Vagina (tissue), 2 donors: ENCODE measurements at regions not wholly inside any gene's neighbourhood (a gene's known extent, or its start where the extent isn't known, plus 50 kb on each side); places are given as distances from the start of the nearest gene placed in this dataset.

Source experiments
- DNase-seq, 2 donors: peaks; one replicate each; pipeline ENCODE4 v3.0.0-alpha.2; 2017; ENCODE audit errors: extremely low spot score in 2 of 2
- H3K27ac ChIP-seq: fragments of 200-600 bp; sonication (generic); one replicate; pipeline ENCODE4 v1.5.1; 2019
- H3K27me3 ChIP-seq: fragments of 200-600 bp; sonication (generic); one replicate; pipeline ENCODE4 v1.5.1; 2019
- H3K36me3 ChIP-seq, 2 donors: fragments of 200-600 bp; sonication (generic); one replicate each; pipeline ENCODE4 v1.5.1; 2017 to 2019
- H3K4me1 ChIP-seq: fragments of 200-600 bp; sonication (generic); one replicate; pipeline ENCODE4 v1.5.1; 2019
- H3K4me3 ChIP-seq, 2 donors: fragments of 200-600 bp; sonication (generic); 1 replicate in 1 of 2; 2 replicates in 1 of 2; pipeline ENCODE4 v1.5.1; 2016 to 2019
- H3K9me3 ChIP-seq: fragments of 200-600 bp; sonication (generic); one replicate; pipeline ENCODE4 v1.5.1; 2019
- POLR2A ChIP-seq, 2 donors: fragments of 450-650 bp; IDR thresholded peaks; one replicate each; pipeline ENCODE4 v1.6.1; 2017; ENCODE audit warnings: antibody characterized with exemption in 2 of 2, mild to moderate bottlenecking in 2 of 2, moderate library complexity in 2 of 2
- POLR2AphosphoS5 ChIP-seq, 2 donors: sonication (generic); formaldehyde crosslinking; IDR thresholded peaks; one replicate each; pipeline ENCODE4 v1.9.0; 2017; ENCODE audit warnings: antibody characterized with exemption in 2 of 2, mild to moderate bottlenecking in 2 of 2, low read depth in 1 of 2; ENCODE audit not compliant: insufficient read depth in 1 of 2
- intact Hi-C: fragments of 100-400 bp; cut with DNase I; formaldehyde crosslinking; loops from one replicate; pipeline ENCODE4 v1.15.1; 2023
- TF ChIP-seq, protein P1 (sequence below), 3 experiments: fragments of 450-650 bp in 2 of 3; fragments of 200-600 bp in 1 of 3; sonication (generic) in 1 of 3; IDR thresholded peaks; one replicate each; pipeline ENCODE4 v1.5.1; 2017 to 2019; ENCODE audit warnings: antibody characterized with exemption in 3 of 3, mild to moderate bottlenecking in 2 of 3, moderate library complexity in 2 of 3

DNA sequence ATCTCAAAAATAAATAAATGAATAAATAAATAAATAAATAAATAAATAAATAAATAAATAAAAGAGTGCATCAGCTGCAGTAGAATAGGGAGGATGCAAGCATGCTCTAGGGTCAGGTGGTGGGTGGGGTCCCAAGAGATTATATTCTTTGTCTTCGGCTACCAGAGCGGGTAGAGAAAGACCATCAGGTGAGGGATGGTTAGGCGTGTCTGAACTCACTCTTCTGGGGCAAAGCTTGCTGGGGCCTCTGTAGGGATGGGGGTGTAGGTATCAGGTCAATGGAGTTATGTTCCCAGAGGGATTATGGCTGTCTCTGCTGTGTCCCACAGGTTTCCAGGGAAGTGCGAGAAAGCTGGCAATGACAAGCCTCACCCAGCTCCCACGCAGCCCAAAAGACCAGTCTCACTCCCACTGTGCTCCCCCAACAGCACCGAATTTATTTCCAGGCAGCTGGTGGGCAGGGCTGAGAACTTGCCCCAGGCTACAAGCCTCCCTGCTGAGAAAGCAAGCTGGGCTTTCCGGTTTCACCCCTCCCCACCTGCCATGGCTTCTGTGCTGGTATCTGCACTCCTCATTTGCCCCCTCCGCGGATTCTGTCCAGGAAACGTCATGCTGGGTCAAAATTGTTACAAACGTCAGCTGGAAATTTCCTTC lies 180.8 kb downstream of the LURAP1L start:
- TF ChIP-seq, protein P1, sequence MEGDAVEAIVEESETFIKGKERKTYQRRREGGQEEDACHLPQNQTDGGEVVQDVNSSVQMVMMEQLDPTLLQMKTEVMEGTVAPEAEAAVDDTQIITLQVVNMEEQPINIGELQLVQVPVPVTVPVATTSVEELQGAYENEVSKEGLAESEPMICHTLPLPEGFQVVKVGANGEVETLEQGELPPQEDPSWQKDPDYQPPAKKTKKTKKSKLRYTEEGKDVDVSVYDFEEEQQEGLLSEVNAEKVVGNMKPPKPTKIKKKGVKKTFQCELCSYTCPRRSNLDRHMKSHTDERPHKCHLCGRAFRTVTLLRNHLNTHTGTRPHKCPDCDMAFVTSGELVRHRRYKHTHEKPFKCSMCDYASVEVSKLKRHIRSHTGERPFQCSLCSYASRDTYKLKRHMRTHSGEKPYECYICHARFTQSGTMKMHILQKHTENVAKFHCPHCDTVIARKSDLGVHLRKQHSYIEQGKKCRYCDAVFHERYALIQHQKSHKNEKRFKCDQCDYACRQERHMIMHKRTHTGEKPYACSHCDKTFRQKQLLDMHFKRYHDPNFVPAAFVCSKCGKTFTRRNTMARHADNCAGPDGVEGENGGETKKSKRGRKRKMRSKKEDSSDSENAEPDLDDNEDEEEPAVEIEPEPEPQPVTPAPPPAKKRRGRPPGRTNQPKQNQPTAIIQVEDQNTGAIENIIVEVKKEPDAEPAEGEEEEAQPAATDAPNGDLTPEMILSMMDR (IDR thresholded peaks at IDR 0.05), result no peak
- no peak for TF ChIP-seq POLR2AphosphoS5 (IDR thresholded peaks at IDR 0.05; ENCODE audit: insufficient read depth in 1 of 2, low read depth in 1 of 2)
- TF ChIP-seq POLR2A (IDR thresholded peaks at IDR 0.05), result no peak
- no peak overlapping the region for H3K4me3 ChIP-seq
- no peaks in the 10 kb centered on the region for H3K9me3 ChIP-seq
- H3K27me3 ChIP-seq, result no peaks in the 10 kb centered on the region
- no peaks in the 10 kb centered on the region for H3K4me1 ChIP-seq
- no peak overlapping the region for H3K27ac ChIP-seq
- DNase-seq, result no peak
- intact Hi-C loops, result no loop called here
- no peaks in the 10 kb centered on the region for H3K36me3 ChIP-seq

DNA sequence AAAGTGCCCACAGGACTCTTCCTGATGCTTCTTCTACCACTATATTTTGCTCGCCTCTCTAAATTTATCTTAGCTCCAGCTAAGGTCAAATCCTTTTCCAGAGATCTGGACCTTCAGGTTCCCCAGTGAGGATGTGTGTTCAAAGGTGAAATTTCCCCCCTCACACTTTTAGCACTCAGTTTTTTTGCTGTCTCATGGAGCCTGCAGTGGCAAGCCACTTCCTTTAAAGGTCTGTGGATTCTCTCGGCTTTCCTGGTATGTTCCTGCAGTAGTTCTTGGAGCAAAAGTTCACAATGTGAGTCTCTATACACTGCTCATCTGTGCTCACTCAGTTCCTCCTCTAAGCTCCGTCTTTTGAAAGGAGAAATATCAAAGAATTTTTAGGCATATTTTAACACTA lies 181.4 kb downstream of the LURAP1L start:
- no peaks in the 10 kb centered on the region for H3K4me1 ChIP-seq
- H3K27me3 ChIP-seq, result no peaks in the 10 kb centered on the region
- H3K27ac ChIP-seq, result no peak overlapping the region
- TF ChIP-seq, protein P1 (IDR thresholded peaks at IDR 0.05), result no peak
- TF ChIP-seq POLR2AphosphoS5 (IDR thresholded peaks at IDR 0.05; ENCODE audit: insufficient read depth in 1 of 2, low read depth in 1 of 2) (no peak), POLR2A (IDR thresholded peaks at IDR 0.05) (no peak)
- intact Hi-C loops, result no loop called here
- no peak overlapping the region for H3K4me3 ChIP-seq
- DNase-seq, result no peak
- H3K9me3 ChIP-seq, result no peaks in the 10 kb centered on the region
- H3K36me3 ChIP-seq, result no peaks in the 10 kb centered on the region

GRCh38 chr9:12956805-12957204 lies 182.0 kb downstream of the LURAP1L start:
- Histone ChIP-seq H3K36me3 (no peaks in the 10 kb centered on the region), H3K27ac (no peak overlapping the region), H3K27me3 (no peaks in the 10 kb centered on the region), H3K4me3 (no peak overlapping the region), H3K4me1 (no peaks in the 10 kb centered on the region), H3K9me3 (no peaks in the 10 kb centered on the region)
- intact Hi-C loops, result no loop called here
- TF ChIP-seq POLR2AphosphoS5 (IDR thresholded peaks at IDR 0.05; ENCODE audit: insufficient read depth in 1 of 2, low read depth in 1 of 2), result no peak
- TF ChIP-seq, protein P1 (IDR thresholded peaks at IDR 0.05), result no peak
- TF ChIP-seq POLR2A (IDR thresholded peaks at IDR 0.05), result no peak
- DNase-seq, result no peak

- no peak overlapping the region for H3K27ac ChIP-seq
- intact Hi-C loops, result no loop called here
Observed at GRCh38 chr9:12958279-12958678, 183.5 kb downstream of the LURAP1L start.

GRCh38 chr9:12958708-12959107 lies 183.9 kb downstream of the LURAP1L start:
- TF ChIP-seq POLR2A (IDR thresholded peaks at IDR 0.05) (no peak), POLR2AphosphoS5 (IDR thresholded peaks at IDR 0.05; ENCODE audit: insufficient read depth in 1 of 2, low read depth in 1 of 2) (no peak)
- TF ChIP-seq, protein P1 (IDR thresholded peaks at IDR 0.05), result no peak
- Histone ChIP-seq H3K27ac (no peak overlapping the region), H3K4me3 (no peak overlapping the region), H3K36me3 (no peaks in the 10 kb centered on the region), H3K27me3 (no peaks in the 10 kb centered on the region), H3K9me3 (no peaks in the 10 kb centered on the region), H3K4me1 (no peaks in the 10 kb centered on the region)
- no peak for DNase-seq
- intact Hi-C loops, result no loop called here

More at GRCh38 chr9:12958279-12958678, 183.5 kb downstream of the LURAP1L start:
- Histone ChIP-seq H3K36me3 (no peaks in the 10 kb centered on the region), H3K9me3 (no peaks in the 10 kb centered on the region), H3K4me3 (no peak overlapping the region), H3K27me3 (no peaks in the 10 kb centered on the region), H3K4me1 (no peaks in the 10 kb centered on the region)
- TF ChIP-seq POLR2A (IDR thresholded peaks at IDR 0.05), result no peak
- TF ChIP-seq POLR2AphosphoS5 (IDR thresholded peaks at IDR 0.05; ENCODE audit: insufficient read depth in 1 of 2, low read depth in 1 of 2), result no peak
- TF ChIP-seq, protein P1 (IDR thresholded peaks at IDR 0.05), result no peak
- DNase-seq, result no peak
